ENCODE measurements at regions not wholly inside any gene's neighbourhood (a gene's known extent, or its start where the extent isn't known, plus 50 kb on each side); places are given as distances from the start of the nearest gene placed in this dataset.
A peak's percentile ranks its signal among the peaks of the same experiment; 100 is the strongest.

- no peak for DNase-seq (ENCODE audit: extremely low read depth, low read depth)
- no peak overlapping the region for H3K4me3 ChIP-seq (replicated peaks; ENCODE audit: low read depth, low read length)
- TF ChIP-seq CTCF (IDR thresholded peaks at IDR 0.05; ENCODE audit: low read depth, low read length, missing control alignments): no peak
Measured at GRCh38 chr3:116586285-116586944, 123.2 kb upstream of the TUSC7 start.

GRCh38 chr3:116591236-116591635, 118.3 kb upstream of the TUSC7 start:
- TF ChIP-seq CTCF (IDR thresholded peaks at IDR 0.05; ENCODE audit: low read depth, low read length, missing control alignments): no peak

GRCh38 chr3:116601206-116601605, 108.4 kb upstream of the TUSC7 start:
- no peak for DNase-seq (ENCODE audit: extremely low read depth, low read depth)
- no peak overlapping the region for H3K4me3 ChIP-seq (replicated peaks; ENCODE audit: low read depth, low read length)
- TF ChIP-seq CTCF (IDR thresholded peaks at IDR 0.05; ENCODE audit: low read depth, low read length, missing control alignments): no peak

More at GRCh38 chr3:116591236-116591635, 118.3 kb upstream of the TUSC7 start:
- no peak for DNase-seq (ENCODE audit: extremely low read depth, low read depth)
- no peak overlapping the region for H3K4me3 ChIP-seq (replicated peaks; ENCODE audit: low read depth, low read length)

- H3K4me3 ChIP-seq (replicated peaks; ENCODE audit: low read depth, low read length): no peak overlapping the region
- no peak for TF ChIP-seq CTCF (IDR thresholded peaks at IDR 0.05; ENCODE audit: low read depth, low read length, missing control alignments)
- no peak for DNase-seq (ENCODE audit: extremely low read depth, low read depth)
Measured at GRCh38 chr3:116607205-116607604, 102.4 kb upstream of the TUSC7 start.

GRCh38 chr3:116610124-116610523, 99.5 kb upstream of the TUSC7 start:
- H3K4me3 ChIP-seq (replicated peaks; ENCODE audit: low read depth, low read length): no peak overlapping the region
- TF ChIP-seq CTCF (IDR thresholded peaks at IDR 0.05; ENCODE audit: low read depth, low read length, missing control alignments): no peak
- no peak for DNase-seq (ENCODE audit: extremely low read depth, low read depth)

- TF ChIP-seq CTCF (IDR thresholded peaks at IDR 0.05; ENCODE audit: low read depth, low read length, missing control alignments): peak; percentile 1
- peak; percentile 2 for DNase-seq (ENCODE audit: extremely low read depth, low read depth)
- H3K4me3 ChIP-seq (replicated peaks; ENCODE audit: low read depth, low read length): no peak overlapping the region
Measured at GRCh38 chr3:116614795-116615362, 94.7 kb upstream of the TUSC7 start.
